Transverse colon (tissue), 4 donors: ENCODE measurements at regions not wholly inside any gene's neighbourhood (a gene's known extent, or its start where the extent isn't known, plus 50 kb on each side); places are given as distances from the start of the nearest gene placed in this dataset.

ENCODE experiments used
- DNase-seq: peaks from one replicate; pipeline ENCODE4 v3.0.0-alpha.2; 2019
- H3K27ac ChIP-seq, 4 donors: fragments of 200-600 bp; sonication (generic); 2 replicates each; pipeline ENCODE4 v1.5.1; 2016 to 2018; ENCODE audit warnings: inconsistent platforms in 4 of 4
- H3K27me3 ChIP-seq: fragments of 200-600 bp; sonication (generic); 2 replicates; pipeline ENCODE4 v1.5.1; 2017; ENCODE audit warnings: inconsistent platforms
- H3K36me3 ChIP-seq, 4 donors: fragments of 200-600 bp; sonication (generic); 2 replicates each; pipeline ENCODE4 v1.5.1; 2017 to 2019; ENCODE audit warnings: inconsistent platforms in 4 of 4
- H3K4me1 ChIP-seq, 4 donors: fragments of 200-600 bp; sonication (generic); 2 replicates each; pipeline ENCODE4 v1.5.1; 2017 to 2020; ENCODE audit warnings: inconsistent platforms in 4 of 4
- H3K4me3 ChIP-seq, 4 donors: fragments of 200-600 bp; sonication (generic); 1 replicate in 1 of 4; 2 replicates in 3 of 4; pipeline versions ENCODE4 v1.5.1 to v1.6.1; 2017 to 2019; ENCODE audit warnings: inconsistent platforms in 4 of 4
- H3K9me3 ChIP-seq, 2 donors: fragments of 200-600 bp; sonication (generic); 2 replicates each; pipeline ENCODE4 v1.5.1; 2017 to 2019; ENCODE audit warnings: inconsistent platforms in 2 of 2
- CTCF ChIP-seq, 5 experiments: fragments of 200-600 bp in 3 of 5; fragments of 450-650 bp in 2 of 5; sonication (generic) in 3 of 5; IDR thresholded peaks; 1 replicate in 2 of 5; 2 replicates in 3 of 5; pipeline ENCODE4 v1.5.1; 2016 to 2017; ENCODE audit warnings: antibody characterized with exemption in 5 of 5, inconsistent platforms in 3 of 5, mild to moderate bottlenecking in 2 of 5, moderate library complexity in 1 of 5
- EP300 ChIP-seq: sonication (generic); formaldehyde crosslinking; IDR thresholded peaks from one replicate; pipeline ENCODE4 v1.6.1; 2017; ENCODE audit warnings: antibody characterized with exemption, low read depth
- POLR2A ChIP-seq: fragments of 450-650 bp; IDR thresholded peaks from one replicate; pipeline ENCODE4 v1.6.1; 2016; ENCODE audit warnings: antibody characterized with exemption, mild to moderate bottlenecking, moderate library complexity
- POLR2AphosphoS5 ChIP-seq, 3 donors: sonication (generic); formaldehyde crosslinking; IDR thresholded peaks; one replicate each; pipeline ENCODE4 v1.6.1; 2016; ENCODE audit warnings: antibody characterized with exemption in 3 of 3
- WGBS, 2 donors: methylation state at CpG; one replicate each; pipeline ENCODE4 v1.1.5; 2018; ENCODE audit warnings: low coverage in 1 of 2; 5-methylcytosine and 5-hydroxymethylcytosine counted together
- in situ Hi-C, 4 donors: fragments of 200-750 bp; cut with MboI; loops; one replicate each; pipeline versions ENCODE4 v1.15.0 to v1.15.1; 2017; ENCODE audit warnings: low sequenced_read_pairs in 3 of 4, low pct_ligation_motif_present in 1 of 4, low pct_unique_long_range_greater_than_20kb in 1 of 4
- intact Hi-C: fragments of 100-400 bp; cut with DNase I; formaldehyde crosslinking; loops from one replicate; pipeline ENCODE4 v1.15.1; 2023; ENCODE audit warnings: low total_unique reads

- no peaks in the 10 kb centered on the region for H3K4me1 ChIP-seq
- H3K27me3 ChIP-seq, result no peaks in the 10 kb centered on the region
- intact Hi-C loops (no loop called here), in situ Hi-C loops (no loop called here)
- no peaks in the 10 kb centered on the region for H3K36me3 ChIP-seq
- no peak overlapping the region for H3K27ac ChIP-seq
- TF ChIP-seq POLR2A, result no peak
- TF ChIP-seq CTCF (IDR thresholded peaks at IDR 0.05), result no peak
- TF ChIP-seq POLR2AphosphoS5 (IDR thresholded peaks at IDR 0.05), result no peak
- no peak overlapping the region for H3K4me3 ChIP-seq
- no peak for DNase-seq
- peaks cover 4 to 13% of the 10 kb centered on the region in 2 donors for H3K9me3 ChIP-seq
Observed at GRCh38 chr10:109183366-109183765, 739.9 kb downstream of the XPNPEP1 start.

GRCh38 chr10:109178591-109178990 lies 744.7 kb downstream of the XPNPEP1 start:
- Histone ChIP-seq H3K27me3 (no peaks in the 10 kb centered on the region), H3K4me1 (no peaks in the 10 kb centered on the region), H3K27ac (no peak overlapping the region), H3K9me3 (no peaks in the 10 kb centered on the region), H3K36me3 (no peaks in the 10 kb centered on the region), H3K4me3 (no peak overlapping the region)
- TF ChIP-seq POLR2AphosphoS5 (IDR thresholded peaks at IDR 0.05), result no peak
- no peak for TF ChIP-seq CTCF (IDR thresholded peaks at IDR 0.05)
- TF ChIP-seq EP300, result no peak
- intact Hi-C loops, result no loop called here
- in situ Hi-C loops, result no loop called here
- no peak for DNase-seq
- 64 to 72% methylated on average over 1 of the region's 1 CpG for WGBS, 2 donors

GRCh38 chr10:109174526-109174925 lies 748.8 kb downstream of the XPNPEP1 start:
- H3K9me3 ChIP-seq, result no peaks in the 10 kb centered on the region
- WGBS, 2 donors, result 56 to 86% methylated on average over 2 of the region's 2 CpGs
- H3K36me3 ChIP-seq, result no peaks in the 10 kb centered on the region
- DNase-seq, result no peak
- intact Hi-C loops, result no loop called here
- H3K4me3 ChIP-seq, result no peak overlapping the region
- H3K27me3 ChIP-seq, result no peaks in the 10 kb centered on the region
- H3K27ac ChIP-seq, result no peak overlapping the region
- in situ Hi-C loops, result no loop called here
- no peak for TF ChIP-seq EP300
- TF ChIP-seq CTCF (IDR thresholded peaks at IDR 0.05), result no peak
- TF ChIP-seq POLR2A, result no peak
- no peak for TF ChIP-seq POLR2AphosphoS5 (IDR thresholded peaks at IDR 0.05)
- H3K4me1 ChIP-seq, result no peaks in the 10 kb centered on the region

GRCh38 chr10:109173937-109174336 lies 749.4 kb downstream of the XPNPEP1 start:
- Histone ChIP-seq H3K36me3 (no peaks in the 10 kb centered on the region), H3K27ac (no peak overlapping the region), H3K4me3 (no peak overlapping the region), H3K4me1 (no peaks in the 10 kb centered on the region), H3K27me3 (no peaks in the 10 kb centered on the region), H3K9me3 (no peaks in the 10 kb centered on the region)
- in situ Hi-C loops (no loop called here), intact Hi-C loops (no loop called here)
- TF ChIP-seq POLR2AphosphoS5 (IDR thresholded peaks at IDR 0.05) (no peak), CTCF (IDR thresholded peaks at IDR 0.05) (no peak)
- DNase-seq, result no peak
- WGBS, 2 donors, result 22 to 100% methylated on average over 1 to 2 of the region's 2 CpGs
